GM19468 (cell line): ENCODE measurements at regions not wholly inside any gene's neighbourhood (a gene's known extent, or its start where the extent isn't known, plus 50 kb on each side); places are given as distances from the start of the nearest gene placed in this dataset.
"Not testable (repeated sequence)": the region's sequence is repeated elsewhere in the genome, so short reads cannot be mapped to it uniquely, and the experiment has no call there.

Experiments
- ATAC-seq: cut with Tn5 transposase; IDR thresholded peaks from one replicate; pipeline ENCODE4 v1.9.1; 2021; ENCODE audit warnings: mild to moderate bottlenecking, moderate library complexity, moderate number of reproducible peaks; ENCODE audit not compliant: unreplicated experiment; ENCODE audit errors: extremely low read depth

GRCh38 chr7:84883570-84883969, 303.3 kb downstream of the SEMA3D start:
- ATAC-seq, result not testable (repeated sequence)

- not testable (repeated sequence) for ATAC-seq
Measured at GRCh38 chr7:84880326-84880997, 306.4 kb downstream of the SEMA3D start.

GRCh38 chr7:84879570-84880325, 307.1 kb downstream of the SEMA3D start:
- no peak for ATAC-seq

- no peak for ATAC-seq
Measured at GRCh38 chr7:84877943-84878570, 308.8 kb downstream of the SEMA3D start.

GRCh38 chr7:84876061-84876821, 310.6 kb downstream of the SEMA3D start:
- ATAC-seq, result no peak

- ATAC-seq, result no peak
Measured at GRCh38 chr7:84865560-84865959, 321.3 kb downstream of the SEMA3D start.

- no peak for ATAC-seq
Measured at GRCh38 chr7:84857336-84857735, 329.5 kb downstream of the SEMA3D start.

GRCh38 chr7:84855758-84856157, 331.1 kb downstream of the SEMA3D start:
- no peak for ATAC-seq

- ATAC-seq, result not testable (repeated sequence)
Measured at GRCh38 chr7:84848974-84849372, 337.9 kb downstream of the SEMA3D start.

GRCh38 chr7:84848219-84848973, 338.5 kb downstream of the SEMA3D start:
- no peak for ATAC-seq

- no peak for ATAC-seq
Measured at GRCh38 chr7:84847790-84848189, 339.1 kb downstream of the SEMA3D start.

GRCh38 chr7:84847038-84847437, 339.8 kb downstream of the SEMA3D start:
- no peak for ATAC-seq

- no peak for ATAC-seq
Measured at GRCh38 chr7:84845971-84846370, 340.9 kb downstream of the SEMA3D start.

GRCh38 chr7:84844771-84845170, 342.1 kb downstream of the SEMA3D start:
- ATAC-seq, result no peak

- no peak for ATAC-seq
Measured at GRCh38 chr7:84841809-84842208, 345.0 kb downstream of the SEMA3D start.

GRCh38 chr7:84838857-84839256, 348.0 kb downstream of the SEMA3D start:
- no peak for ATAC-seq

GRCh38 chr7:84837405-84837804, 349.5 kb downstream of the SEMA3D start:
- ATAC-seq, result no peak

GRCh38 chr7:84829719-84830118, 357.1 kb downstream of the SEMA3D start:
- ATAC-seq, result no peak

GRCh38 chr7:84824057-84824651, 362.7 kb downstream of the SEMA3D start:
- ATAC-seq, result no peak
